ENCODE measurements at regions not wholly inside any gene's neighbourhood (a gene's known extent, or its start where the extent isn't known, plus 50 kb on each side); places are given as distances from the start of the nearest gene placed in this dataset.

DNA sequence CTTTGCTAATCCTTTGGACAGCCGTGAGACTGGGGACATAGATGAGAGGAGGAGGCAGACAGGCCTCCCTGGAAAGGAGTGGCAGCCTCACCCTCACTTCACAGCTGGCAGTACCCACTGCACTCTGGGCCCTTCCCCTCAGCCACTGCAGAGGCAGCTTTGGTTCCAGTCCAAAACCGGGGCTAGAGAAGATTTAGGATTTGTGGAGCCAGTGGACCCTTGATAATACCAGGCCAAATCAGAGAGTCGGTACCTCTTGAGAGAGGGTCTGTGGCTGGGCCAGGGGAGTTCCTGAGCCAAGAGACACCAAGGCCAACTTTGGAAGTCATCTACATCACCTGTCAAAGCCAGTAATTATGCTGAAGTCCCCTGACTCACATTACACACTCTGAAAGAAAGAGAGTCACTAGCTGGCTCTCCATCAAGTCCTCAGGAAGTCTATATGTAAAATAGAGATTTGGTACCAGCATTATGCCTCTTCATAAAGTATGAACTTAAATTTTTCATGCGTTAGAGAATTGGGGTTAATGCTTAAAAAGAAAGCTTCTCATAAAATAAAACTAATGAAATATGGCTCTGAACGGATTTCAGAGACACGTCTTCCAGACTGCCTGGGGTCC is 244.1 kb upstream of the SEMA6D start:
- TF ChIP-seq, protein P1, sequence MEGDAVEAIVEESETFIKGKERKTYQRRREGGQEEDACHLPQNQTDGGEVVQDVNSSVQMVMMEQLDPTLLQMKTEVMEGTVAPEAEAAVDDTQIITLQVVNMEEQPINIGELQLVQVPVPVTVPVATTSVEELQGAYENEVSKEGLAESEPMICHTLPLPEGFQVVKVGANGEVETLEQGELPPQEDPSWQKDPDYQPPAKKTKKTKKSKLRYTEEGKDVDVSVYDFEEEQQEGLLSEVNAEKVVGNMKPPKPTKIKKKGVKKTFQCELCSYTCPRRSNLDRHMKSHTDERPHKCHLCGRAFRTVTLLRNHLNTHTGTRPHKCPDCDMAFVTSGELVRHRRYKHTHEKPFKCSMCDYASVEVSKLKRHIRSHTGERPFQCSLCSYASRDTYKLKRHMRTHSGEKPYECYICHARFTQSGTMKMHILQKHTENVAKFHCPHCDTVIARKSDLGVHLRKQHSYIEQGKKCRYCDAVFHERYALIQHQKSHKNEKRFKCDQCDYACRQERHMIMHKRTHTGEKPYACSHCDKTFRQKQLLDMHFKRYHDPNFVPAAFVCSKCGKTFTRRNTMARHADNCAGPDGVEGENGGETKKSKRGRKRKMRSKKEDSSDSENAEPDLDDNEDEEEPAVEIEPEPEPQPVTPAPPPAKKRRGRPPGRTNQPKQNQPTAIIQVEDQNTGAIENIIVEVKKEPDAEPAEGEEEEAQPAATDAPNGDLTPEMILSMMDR (IDR thresholded peaks at IDR 0.05): no peak
- no peak overlapping the region for H3K9ac ChIP-seq (ENCODE audit: low read depth in 2 of 2, low read length in 2 of 2)
- intact Hi-C loops (cut with DNase I): loop anchor here (5.0 kb wide), 1 partner anchor 514 kb away; no protein-coding TSS in a partner anchor
- no peaks in the 10 kb centered on the region for H3K4me1 ChIP-seq
- no peaks in the 10 kb centered on the region for H3K36me3 ChIP-seq
- H3K4me3 ChIP-seq: no peak overlapping the region
- no peaks in the 10 kb centered on the region for H3K27me3 ChIP-seq
- no peaks in the 10 kb centered on the region for H3K9me3 ChIP-seq
- no peak overlapping the region for H3K27ac ChIP-seq
- no peak for DNase-seq

- Histone ChIP-seq H3K9me3 (no peaks in the 10 kb centered on the region), H3K27me3 (no peaks in the 10 kb centered on the region), H3K4me1 (no peaks in the 10 kb centered on the region), H3K27ac (no peak overlapping the region), H3K36me3 (no peaks in the 10 kb centered on the region), H3K9ac (ENCODE audit: low read depth in 2 of 2, low read length in 2 of 2) (no peak overlapping the region), H3K4me3 (no peak overlapping the region)
- no peak for DNase-seq
- TF ChIP-seq, protein P1 (IDR thresholded peaks at IDR 0.05): no peak
- intact Hi-C loops (cut with DNase I): loop anchor here (5.0 kb wide), 1 partner anchor 513 kb away; no protein-coding TSS in a partner anchor
These were observed 243.5 kb upstream of the SEMA6D start for GRCh38 chr15:47473832-47474231.

- Histone ChIP-seq H3K36me3 (no peaks in the 10 kb centered on the region), H3K9ac (ENCODE audit: low read depth in 2 of 2, low read length in 2 of 2) (no peak overlapping the region), H3K4me3 (no peak overlapping the region), H3K27ac (no peak overlapping the region), H3K27me3 (no peaks in the 10 kb centered on the region), H3K4me1 (no peaks in the 10 kb centered on the region), H3K9me3 (no peaks in the 10 kb centered on the region)
- TF ChIP-seq, protein P1 (IDR thresholded peaks at IDR 0.05): no peak
- intact Hi-C loops (cut with DNase I): no loop called here
- no peak for DNase-seq
These were observed 242.0 kb upstream of the SEMA6D start for GRCh38 chr15:47475336-47475735.

GRCh38 chr15:47477341-47477740 is 240.0 kb upstream of the SEMA6D start:
- intact Hi-C loops (cut with DNase I): no loop called here

DNA sequence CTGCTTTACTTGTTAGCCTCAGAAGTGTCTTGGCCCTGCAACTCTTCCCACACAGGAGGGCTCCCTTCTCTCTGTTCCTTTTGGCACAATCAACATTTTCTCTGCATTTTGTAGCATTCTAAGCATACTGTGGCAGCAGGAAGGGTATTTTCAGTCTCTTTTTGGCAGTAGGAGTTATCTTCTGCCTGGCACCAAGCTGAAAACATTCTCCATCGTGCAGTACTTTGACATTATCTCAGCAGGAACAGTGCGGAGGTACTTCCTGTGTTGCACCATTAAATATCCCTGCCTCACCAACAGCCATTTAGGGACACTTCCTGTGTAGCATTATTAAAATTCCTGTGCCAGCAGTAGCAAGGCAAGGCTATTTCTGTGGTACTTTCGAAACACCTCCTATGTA is 233.2 kb upstream of the SEMA6D start:
- TF ChIP-seq, protein P1 (IDR thresholded peaks at IDR 0.05): no peak
- Histone ChIP-seq H3K4me3 (no peak overlapping the region), H3K36me3 (no peaks in the 10 kb centered on the region), H3K27me3 (no peaks in the 10 kb centered on the region), H3K4me1 (no peaks in the 10 kb centered on the region), H3K9ac (ENCODE audit: low read depth in 2 of 2, low read length in 2 of 2) (no peak overlapping the region), H3K9me3 (no peaks in the 10 kb centered on the region), H3K27ac (no peak overlapping the region)
- intact Hi-C loops (cut with DNase I): no loop called here
- no peak for DNase-seq

More at GRCh38 chr15:47477341-47477740, 240.0 kb upstream of the SEMA6D start:
- TF ChIP-seq, protein P1 (IDR thresholded peaks at IDR 0.05): no peak
- Histone ChIP-seq H3K4me1 (no peaks in the 10 kb centered on the region), H3K9ac (ENCODE audit: low read depth in 2 of 2, low read length in 2 of 2) (no peak overlapping the region), H3K27ac (no peak overlapping the region), H3K27me3 (no peaks in the 10 kb centered on the region), H3K4me3 (no peak overlapping the region), H3K9me3 (no peaks in the 10 kb centered on the region), H3K36me3 (no peaks in the 10 kb centered on the region)
- no peak for DNase-seq

All from colonic mucosa (tissue), 4 donors.